PC-3 (cell line): ENCODE measurements at regions not wholly inside any gene's neighbourhood (a gene's known extent, or its start where the extent isn't known, plus 50 kb on each side); places are given as distances from the start of the nearest gene placed in this dataset.

ENCODE experiments used
- EZH2 ChIP-seq: fragments of 300-600 bp; sonication (generic); IDR thresholded peaks from one replicate; pipeline ENCODE4 v1.6.1; 2017; ENCODE audit warnings: antibody characterized with exemption, mild to moderate bottlenecking, low read length; ENCODE audit not compliant: unreplicated experiment
- TF ChIP-seq, protein P1 (sequence below): fragments of 300-600 bp; sonication (generic); conservative IDR thresholded peaks from 2 replicates; pipeline ENCODE4 v1.5.1; 2017; ENCODE audit warnings: antibody characterized with exemption, low read depth, mild to moderate bottlenecking, low read length

DNA sequence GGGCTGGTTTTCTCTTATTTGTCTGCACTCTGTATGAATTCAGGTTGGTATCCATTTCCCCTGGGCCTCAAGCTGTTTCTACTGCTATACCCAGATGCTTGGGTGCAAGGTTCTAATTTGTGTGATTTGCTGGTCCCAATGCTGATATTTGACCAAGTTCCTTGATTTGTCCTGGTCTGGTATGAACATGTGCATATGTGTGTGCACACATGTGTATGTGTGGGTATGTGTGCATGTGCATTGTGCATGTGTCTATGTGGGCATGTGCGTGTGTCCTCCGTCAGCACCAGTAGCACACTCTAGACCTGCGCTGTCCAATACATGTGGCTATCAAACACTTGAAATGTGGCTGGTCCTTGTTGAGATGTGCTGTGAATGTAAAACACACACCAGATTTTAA is 102.4 kb upstream of the TSPAN2 start:
- no peak for TF ChIP-seq EZH2
- TF ChIP-seq, protein P1, sequence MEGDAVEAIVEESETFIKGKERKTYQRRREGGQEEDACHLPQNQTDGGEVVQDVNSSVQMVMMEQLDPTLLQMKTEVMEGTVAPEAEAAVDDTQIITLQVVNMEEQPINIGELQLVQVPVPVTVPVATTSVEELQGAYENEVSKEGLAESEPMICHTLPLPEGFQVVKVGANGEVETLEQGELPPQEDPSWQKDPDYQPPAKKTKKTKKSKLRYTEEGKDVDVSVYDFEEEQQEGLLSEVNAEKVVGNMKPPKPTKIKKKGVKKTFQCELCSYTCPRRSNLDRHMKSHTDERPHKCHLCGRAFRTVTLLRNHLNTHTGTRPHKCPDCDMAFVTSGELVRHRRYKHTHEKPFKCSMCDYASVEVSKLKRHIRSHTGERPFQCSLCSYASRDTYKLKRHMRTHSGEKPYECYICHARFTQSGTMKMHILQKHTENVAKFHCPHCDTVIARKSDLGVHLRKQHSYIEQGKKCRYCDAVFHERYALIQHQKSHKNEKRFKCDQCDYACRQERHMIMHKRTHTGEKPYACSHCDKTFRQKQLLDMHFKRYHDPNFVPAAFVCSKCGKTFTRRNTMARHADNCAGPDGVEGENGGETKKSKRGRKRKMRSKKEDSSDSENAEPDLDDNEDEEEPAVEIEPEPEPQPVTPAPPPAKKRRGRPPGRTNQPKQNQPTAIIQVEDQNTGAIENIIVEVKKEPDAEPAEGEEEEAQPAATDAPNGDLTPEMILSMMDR, result no peak
